IMR-90 (cell line): ENCODE measurements at regions not wholly inside any gene's neighbourhood (a gene's known extent, or its start where the extent isn't known, plus 50 kb on each side); places are given as distances from the start of the nearest gene placed in this dataset.

Experiments used
- ATAC-seq: fragments of 200-7000 bp; cut with Tn5 transposase; 2 replicates; pipeline ENCODE4 v1.9.1; 2020; ENCODE audit warnings: low read depth, mild to moderate bottlenecking, moderate library complexity
- BruUV-seq: library from RNA; stranded (reverse); fragments of 400-500 nt; replicated peaks from 2 replicates; lab custom pipeline; 2021; lab: Mats Ljungman, UMichigan
- CTCF ChIA-PET: fragments of 300-600 bp; formaldehyde crosslinking; extraction: SDS; loops from one replicate; lab custom pipeline; 2021; ENCODE audit warnings: antibody characterized with exemption; lab: Yijun Ruan, JAX
- POLR2A ChIA-PET: fragments of 300-600 bp; sonication (Branson Sonifier 250); formaldehyde crosslinking; loops from one replicate; lab custom pipeline; 2022; ENCODE audit warnings: antibody characterized with exemption; ENCODE audit not compliant: unreplicated experiment; lab: Charles Lee
- DNase-seq: peaks from one replicate; pipeline ENCODE4 v3.0.0; 2013
- H2AFZ ChIP-seq: replicated peaks from 2 replicates; pipeline ENCODE3; 2013; ENCODE audit warnings: low read length, mild to moderate bottlenecking; ENCODE audit not compliant: poor library complexity
- H2AK5ac ChIP-seq: 2 replicates; pipeline ENCODE4 v1.6.1; 2013; ENCODE audit warnings: low read depth, low read length, inconsistent platforms
- H2AK9ac ChIP-seq: replicated peaks from 2 replicates; pipeline ENCODE3; 2013; ENCODE audit warnings: mild to moderate bottlenecking, low read depth, low read length, moderate library complexity; ENCODE audit not compliant: poor library complexity
- H2BK120ac ChIP-seq: 2 replicates; pipeline ENCODE4 v1.6.1; 2013; ENCODE audit warnings: low read depth, low read length, inconsistent platforms
- H2BK15ac ChIP-seq: 3 replicates; pipeline ENCODE4 v1.6.1; 2013; ENCODE audit warnings: low read depth, low read length, inconsistent platforms
- H2BK20ac ChIP-seq: 2 replicates; pipeline ENCODE4 v1.6.1; 2013; ENCODE audit warnings: low read depth, mild to moderate bottlenecking, inconsistent platforms, low read length, moderate library complexity
- H2BK5ac ChIP-seq: 2 replicates; pipeline ENCODE4 v1.6.1; 2013; ENCODE audit warnings: mild to moderate bottlenecking, low read depth, low read length, inconsistent platforms; ENCODE audit not compliant: poor library complexity, severe bottlenecking
- H3K14ac ChIP-seq: replicated peaks from 2 replicates; pipeline ENCODE4 v1.6.1; 2013; ENCODE audit warnings: low read depth, low read length, inconsistent platforms
- H3K18ac ChIP-seq: 2 replicates; pipeline ENCODE4 v1.6.1; 2013; ENCODE audit warnings: low read depth, low read length, control low read depth
- H3K23ac ChIP-seq: 2 replicates; pipeline ENCODE4 v1.6.1; 2013; ENCODE audit warnings: low read depth, low read length, inconsistent platforms
- H3K27ac ChIP-seq: 2 replicates; pipeline ENCODE4 v1.5.1; 2013; ENCODE audit warnings: mild to moderate bottlenecking, control low read depth, low read length; ENCODE audit not compliant: insufficient read depth
- H3K27me3 ChIP-seq: 2 replicates; pipeline ENCODE4 v1.6.1; 2013; ENCODE audit warnings: low read length; ENCODE audit not compliant: control insufficient read depth, insufficient read depth
- H3K36me3 ChIP-seq: 2 replicates; pipeline ENCODE4 v1.6.1; 2013; ENCODE audit warnings: low read length, mixed read lengths; ENCODE audit not compliant: control insufficient read depth, insufficient read depth
- H3K4ac ChIP-seq: 2 replicates; pipeline ENCODE4 v1.6.1; 2013; ENCODE audit warnings: low read depth, low read length, inconsistent platforms
- H3K4me1 ChIP-seq: 2 replicates; pipeline ENCODE4 v1.6.1; 2013; ENCODE audit warnings: low read length, mixed read lengths; ENCODE audit not compliant: control insufficient read depth, insufficient read depth
- H3K4me2 ChIP-seq: 2 replicates; pipeline ENCODE4 v1.6.1; 2013; ENCODE audit warnings: low read depth, mild to moderate bottlenecking, control low read depth, low read length, moderate library complexity
- H3K4me3 ChIP-seq: 2 replicates; pipeline ENCODE4 v1.5.1; 2013; ENCODE audit warnings: low read depth, mild to moderate bottlenecking, control low read depth, low read length, moderate library complexity; ENCODE audit not compliant: insufficient read depth
- H3K56ac ChIP-seq: 2 replicates; pipeline ENCODE4 v1.6.1; 2013; ENCODE audit warnings: low read length, inconsistent platforms; ENCODE audit not compliant: insufficient read depth; ENCODE audit errors: extremely low read depth
- H3K79me1 ChIP-seq, 2 experiments: 2 replicates each; pipeline ENCODE4 v1.6.1; 2013; ENCODE audit warnings: low read length in 2 of 2, inconsistent platforms in 1 of 2, low read depth in 1 of 2
- H3K9ac ChIP-seq: 2 replicates; pipeline ENCODE4 v1.6.1; 2013; ENCODE audit warnings: low read depth, low read length, control low read depth
- H3K9me1 ChIP-seq: 2 replicates; pipeline ENCODE4 v1.6.1; 2013; ENCODE audit warnings: low read length, inconsistent platforms; ENCODE audit not compliant: insufficient read depth
- H3K9me3 ChIP-seq: 2 replicates; pipeline ENCODE4 v1.6.1; 2013; ENCODE audit warnings: low read length; ENCODE audit not compliant: control insufficient read depth, insufficient read depth
- H4K20me1 ChIP-seq: 2 replicates; pipeline ENCODE4 v1.6.1; 2013; ENCODE audit warnings: low read length, inconsistent platforms; ENCODE audit not compliant: insufficient read depth
- H4K5ac ChIP-seq: 2 replicates; pipeline ENCODE4 v1.6.1; 2013; ENCODE audit warnings: mild to moderate bottlenecking, low read depth, low read length, control low read depth
- H4K8ac ChIP-seq, 2 experiments: 2 replicates each; pipeline ENCODE4 v1.6.1; 2013; ENCODE audit warnings: low read depth in 2 of 2, low read length in 2 of 2, control low read depth in 1 of 2, inconsistent platforms in 1 of 2
- H4K91ac ChIP-seq: 2 replicates; pipeline ENCODE4 v1.6.1; 2013; ENCODE audit warnings: low read depth, low read length, inconsistent platforms; ENCODE audit not compliant: insufficient read depth
- CEBPB ChIP-seq: IDR thresholded peaks from 2 replicates; pipeline ENCODE4 v1.6.1; 2012; ENCODE audit warnings: low read depth, low read length, improper control_type of control experiment
- CHD1 ChIP-seq: IDR thresholded peaks from 2 replicates; pipeline ENCODE4 v1.6.1; 2012; ENCODE audit warnings: low read depth, low read length, improper control_type of control experiment
- FOS ChIP-seq: fragments of 150-350 bp; IDR thresholded peaks from 2 replicates; pipeline ENCODE4 v1.6.1; 2016; ENCODE audit warnings: low read depth, low read length
- RAD21 ChIP-seq: IDR thresholded peaks from 2 replicates; pipeline ENCODE4 v1.6.1; 2012; ENCODE audit warnings: low read length, improper control_type of control experiment
- RCOR1 ChIP-seq: IDR thresholded peaks from 2 replicates; pipeline ENCODE4 v1.6.1; 2012; ENCODE audit warnings: mild to moderate bottlenecking, low read length, improper control_type of control experiment; ENCODE audit not compliant: insufficient replicate concordance
- RFX5 ChIP-seq: IDR thresholded peaks from 2 replicates; pipeline ENCODE4 v1.8.0; 2012; ENCODE audit warnings: low read depth, mild to moderate bottlenecking, low read length, moderate library complexity
- SMC3 ChIP-seq: fragments of 150-350 bp; IDR thresholded peaks from 2 replicates; pipeline ENCODE4 v1.6.1; 2016; ENCODE audit warnings: low read depth, mild to moderate bottlenecking, antibody characterized with exemption, low read length, moderate library complexity
- USF2 ChIP-seq: fragments of 150-350 bp; IDR thresholded peaks from 2 replicates; pipeline ENCODE4 v1.6.1; 2017; ENCODE audit warnings: mild to moderate bottlenecking, antibody characterized with exemption, low read length, low read depth
- WGBS, 2 experiments: methylation state at CpG; one replicate each; pipeline versions ENCODE4 v1.1.5 to v1.1.7; 2013; ENCODE audit warnings: missing lambda C conversion rate in 2 of 2; ENCODE audit not compliant: insufficient read length in 1 of 2; ENCODE audit errors: extremely low coverage in 2 of 2; 5-methylcytosine and 5-hydroxymethylcytosine counted together
- dilution Hi-C: fragments of 300-500 bp; cut with HindIII; formaldehyde crosslinking; loops from one replicate; pipeline ENCODE4 v1.14.3; 2018; ENCODE audit warnings: low sequenced_read_pairs; ENCODE audit not compliant: unreplicated experiment
- in situ Hi-C: fragments of 300-500 bp; cut with MboI; formaldehyde crosslinking; loops from 3 replicates; pipeline ENCODE4 v1.14.3; 2019; ENCODE audit warnings: low sequenced_read_pairs, inconsistent platforms, mixed read lengths
- intact Hi-C: fragments of 100-400 bp; cut with micrococcal nuclease; formaldehyde crosslinking; loops from 2 replicates; pipeline ENCODE4 v1.10.0; 2022
- TF ChIP-seq, protein P1 (sequence below): conservative IDR thresholded peaks from 2 replicates; pipeline ENCODE4 v1.5.1; 2012; ENCODE audit warnings: mild to moderate bottlenecking, low read depth, low read length, improper control_type of control experiment

DNA sequence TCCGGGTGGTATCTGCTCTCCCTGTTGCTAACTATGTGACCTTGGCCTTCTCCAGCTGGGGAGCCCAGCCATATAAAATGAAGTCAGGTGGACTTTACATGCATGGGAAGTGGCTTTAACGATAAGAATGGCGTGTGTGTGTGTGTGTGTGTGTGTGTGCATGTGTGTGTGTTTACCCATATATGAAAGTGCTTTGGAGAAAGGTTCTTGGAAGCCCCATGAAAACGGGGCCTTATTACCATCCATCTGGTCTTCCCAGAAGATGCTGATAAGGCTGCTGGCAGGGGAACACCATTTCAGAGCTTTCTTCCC, 94.8 kb downstream of the LRRC74A start:
- no peak overlapping the region for H3K56ac ChIP-seq
- peak overlapping the region; percentile 36 for H2BK20ac ChIP-seq
- no peak overlapping the region for H3K18ac ChIP-seq
- no peak overlapping the region for H2AK9ac ChIP-seq
- H3K9ac ChIP-seq = no peak overlapping the region
- H3K4me2 ChIP-seq = no peak overlapping the region
- peak overlapping the region; percentile 99 for H2AK5ac ChIP-seq
- H4K20me1 ChIP-seq = peaks cover 7% of the 10 kb centered on the region
- H3K27ac ChIP-seq = peak overlapping the region; percentile 97; the same call in 1 of the 2 replicates
- no peak overlapping the region for H2BK5ac ChIP-seq
- in situ Hi-C loops (no loop called here), intact Hi-C loops (no loop called here), dilution Hi-C loops (no loop called here)
- peak overlapping the region; percentile 99 for H2BK120ac ChIP-seq
- H3K36me3 ChIP-seq = no peaks in the 10 kb centered on the region
- peak overlapping the region; percentile 96 for H4K91ac ChIP-seq
- no peaks in the 10 kb centered on the region for H3K9me3 ChIP-seq
- peak overlapping the region; percentile 31; the same call in 1 of the 2 replicates for H3K23ac ChIP-seq
- ChIA-PET CTCF (interaction anchor here (1.0 kb wide), 1 partner anchor 16 kb away, joined by 3 read pairs; no protein-coding TSS in a partner anchor), POLR2A (interaction anchor here (1.9 kb wide), 1 partner anchor 106 kb away, joined by 8 read pairs; no protein-coding TSS in a partner anchor)
- 66% methylated on average over 2 of the region's 4 CpGs; no CpG with 5 or more reads in 1 of the 2 experiments for WGBS, 2 experiments
- H3K14ac ChIP-seq = peak overlapping the region; percentile 86
- peak overlapping the region; percentile 98 for H2BK15ac ChIP-seq
- H4K8ac ChIP-seq = peak overlapping the region; percentile 86 to 95; a peak in 2 of 4 replicates
- no peak overlapping the region for H2AFZ ChIP-seq
- H4K5ac ChIP-seq = no peak overlapping the region; the same call in 1 of the 2 replicates
- H3K9me1 ChIP-seq = peaks cover 50% of the 10 kb centered on the region
- H3K79me1 ChIP-seq = peaks cover 0 to 19% of the 10 kb centered on the region in 2 experiments; a peak in 2 of 4 replicates
- no TSS peak for BruUV-seq
- H3K4ac ChIP-seq = peak overlapping the region; percentile 100
- TF ChIP-seq RCOR1 = no peak
- no peak for TF ChIP-seq CEBPB
- no peak for TF ChIP-seq FOS
- TF ChIP-seq SMC3 = no peak
- TF ChIP-seq, protein P1, sequence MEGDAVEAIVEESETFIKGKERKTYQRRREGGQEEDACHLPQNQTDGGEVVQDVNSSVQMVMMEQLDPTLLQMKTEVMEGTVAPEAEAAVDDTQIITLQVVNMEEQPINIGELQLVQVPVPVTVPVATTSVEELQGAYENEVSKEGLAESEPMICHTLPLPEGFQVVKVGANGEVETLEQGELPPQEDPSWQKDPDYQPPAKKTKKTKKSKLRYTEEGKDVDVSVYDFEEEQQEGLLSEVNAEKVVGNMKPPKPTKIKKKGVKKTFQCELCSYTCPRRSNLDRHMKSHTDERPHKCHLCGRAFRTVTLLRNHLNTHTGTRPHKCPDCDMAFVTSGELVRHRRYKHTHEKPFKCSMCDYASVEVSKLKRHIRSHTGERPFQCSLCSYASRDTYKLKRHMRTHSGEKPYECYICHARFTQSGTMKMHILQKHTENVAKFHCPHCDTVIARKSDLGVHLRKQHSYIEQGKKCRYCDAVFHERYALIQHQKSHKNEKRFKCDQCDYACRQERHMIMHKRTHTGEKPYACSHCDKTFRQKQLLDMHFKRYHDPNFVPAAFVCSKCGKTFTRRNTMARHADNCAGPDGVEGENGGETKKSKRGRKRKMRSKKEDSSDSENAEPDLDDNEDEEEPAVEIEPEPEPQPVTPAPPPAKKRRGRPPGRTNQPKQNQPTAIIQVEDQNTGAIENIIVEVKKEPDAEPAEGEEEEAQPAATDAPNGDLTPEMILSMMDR = no peak
- no peak for TF ChIP-seq RFX5
- TF ChIP-seq USF2 = no peak
- no peak for TF ChIP-seq CHD1
- TF ChIP-seq RAD21 = no peak
- no peak for ATAC-seq
- no peak overlapping the region for H3K4me3 ChIP-seq
- peaks cover 49% of the 10 kb centered on the region for H3K4me1 ChIP-seq
- no peaks in the 10 kb centered on the region for H3K27me3 ChIP-seq
- DNase-seq = no peak
